EH (cell line): ENCODE measurements at regions not wholly inside any gene's neighbourhood (a gene's known extent, or its start where the extent isn't known, plus 50 kb on each side); places are given as distances from the start of the nearest gene placed in this dataset.
"Not testable (repeated sequence)": the region's sequence is repeated elsewhere in the genome, so short reads cannot be mapped to it uniquely, and the experiment has no call there.

ENCODE experiments used
- DNase-seq: peaks from one replicate; pipeline ENCODE4 v3.0.0-alpha.2; 2015; ENCODE audit warnings: low read depth

GRCh38 chr9:30310711-30311110, 2073.7 kb upstream of the ACO1 start:
- no peak for DNase-seq

GRCh38 chr9:30329431-30329830, 2055.0 kb upstream of the ACO1 start:
- DNase-seq: no peak

- DNase-seq: no peak
Observed at GRCh38 chr9:30348904-30349303, 2035.5 kb upstream of the ACO1 start.

- DNase-seq: no peak
Observed at GRCh38 chr9:30349526-30350513, 2034.6 kb upstream of the ACO1 start.

- no peak for DNase-seq
Observed at GRCh38 chr9:30356221-30356620, 2028.2 kb upstream of the ACO1 start.

- DNase-seq: no peak
Observed at GRCh38 chr9:30362373-30362772, 2022.1 kb upstream of the ACO1 start.

GRCh38 chr9:30366140-30366539, 2018.3 kb upstream of the ACO1 start:
- not testable (repeated sequence) for DNase-seq

GRCh38 chr9:30382271-30382670, 2002.2 kb upstream of the ACO1 start:
- no peak for DNase-seq

- DNase-seq: no peak
Observed at GRCh38 chr9:30410273-30410672, 1974.2 kb upstream of the ACO1 start.

- no peak for DNase-seq
Observed at GRCh38 chr9:30411571-30411970, 1972.9 kb upstream of the ACO1 start.

GRCh38 chr9:30459156-30459555, 1925.3 kb upstream of the ACO1 start:
- DNase-seq: no peak

GRCh38 chr9:30476826-30477225, 1907.6 kb upstream of the ACO1 start:
- no peak for DNase-seq

- DNase-seq: no peak
Observed at GRCh38 chr9:30478684-30479083, 1905.8 kb upstream of the ACO1 start.

GRCh38 chr9:30482499-30482898, 1901.9 kb upstream of the ACO1 start:
- no peak for DNase-seq

GRCh38 chr9:30484690-30485089, 1899.8 kb upstream of the ACO1 start:
- no peak for DNase-seq

- no peak for DNase-seq
Observed at GRCh38 chr9:30504502-30504905, 1879.9 kb upstream of the ACO1 start.

- DNase-seq: no peak
Observed at GRCh38 chr9:30505311-30505710, 1879.1 kb upstream of the ACO1 start.

- DNase-seq: no peak
Observed at GRCh38 chr9:30506749-30507148, 1877.7 kb upstream of the ACO1 start.

GRCh38 chr9:30507166-30507565, 1877.3 kb upstream of the ACO1 start:
- DNase-seq: no peak

GRCh38 chr9:30511666-30512065, 1872.8 kb upstream of the ACO1 start:
- no peak for DNase-seq

- no peak for DNase-seq
Observed at GRCh38 chr9:30519166-30519565, 1865.3 kb upstream of the ACO1 start.

- DNase-seq: no peak
Observed at GRCh38 chr9:30519756-30520155, 1864.7 kb upstream of the ACO1 start.

GRCh38 chr9:30522061-30522460, 1862.4 kb upstream of the ACO1 start:
- DNase-seq: no peak

- DNase-seq: no peak
Observed at GRCh38 chr9:30522486-30522885, 1862.0 kb upstream of the ACO1 start.
